ENCODE measurements at regions not wholly inside any gene's neighbourhood (a gene's known extent, or its start where the extent isn't known, plus 50 kb on each side); places are given as distances from the start of the nearest gene placed in this dataset.
"Not testable (repeated sequence)": the region's sequence is repeated elsewhere in the genome, so short reads cannot be mapped to it uniquely, and the experiment has no call there.

DNA sequence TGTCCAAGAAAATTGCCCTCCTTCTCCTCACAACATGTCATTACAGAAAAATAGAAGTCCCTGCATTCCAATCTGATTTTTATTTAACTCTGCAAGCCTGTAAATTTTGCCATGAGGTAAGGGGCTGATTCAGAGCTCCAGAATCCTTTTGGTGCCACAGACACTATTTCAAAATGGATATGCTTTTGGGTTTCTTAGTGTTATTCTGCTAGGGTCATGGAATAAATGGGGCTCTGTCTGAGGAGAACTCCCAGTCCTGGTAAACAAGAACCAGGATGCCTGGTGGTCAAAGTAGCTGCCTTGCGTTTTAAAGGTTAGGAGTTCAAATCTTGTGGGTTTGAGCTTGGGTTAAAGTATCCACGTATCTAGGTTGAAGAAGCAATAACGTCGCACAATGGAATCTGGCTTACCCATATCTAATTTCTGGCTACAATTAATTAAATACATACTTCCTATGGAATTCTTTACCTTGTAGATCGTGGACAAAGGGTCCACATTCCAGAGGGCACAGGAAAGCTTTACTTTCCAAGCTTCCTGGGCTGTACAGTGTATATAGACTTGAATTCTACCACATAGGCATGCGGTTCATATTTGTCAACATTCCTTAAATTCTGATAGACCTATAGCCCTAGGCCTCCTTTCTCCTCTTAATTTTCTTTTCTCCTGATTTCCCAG lies 98.0 kb upstream of the CDC42BPA start:
- DNase-seq (ENCODE audit: low read depth) = no peak

DNA sequence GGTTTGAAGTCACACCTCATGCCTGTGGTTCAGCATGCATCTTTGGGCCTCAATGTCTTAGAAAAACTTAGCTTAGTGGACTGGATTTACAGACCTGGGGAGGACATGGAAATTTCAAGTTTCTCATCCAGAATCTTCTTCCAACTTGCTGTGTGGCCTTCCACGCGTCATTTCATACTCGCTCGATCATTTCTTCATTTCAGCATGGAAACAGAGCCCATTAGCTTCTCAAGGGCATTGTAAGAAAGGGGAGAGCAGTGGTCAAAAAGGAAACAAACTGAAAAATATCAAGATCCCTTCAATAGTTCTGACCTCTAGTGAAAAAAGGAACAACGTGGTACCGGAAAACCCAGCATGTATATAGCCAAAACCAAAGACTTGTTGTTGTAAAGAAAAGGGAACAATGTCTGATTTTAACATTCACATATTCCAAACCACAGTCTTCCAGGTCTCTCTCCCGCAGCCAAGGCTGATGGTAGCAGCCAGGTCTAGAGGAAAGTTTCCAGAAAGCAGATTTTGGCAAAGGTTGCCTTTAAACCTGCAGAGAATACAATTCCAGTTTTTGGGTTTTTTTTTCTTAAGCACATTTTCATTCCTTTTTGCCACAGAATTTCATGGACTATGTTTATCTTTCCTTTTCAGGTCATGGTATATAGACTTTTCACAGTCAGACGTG lies 97.0 kb upstream of the CDC42BPA start:
- DNase-seq (ENCODE audit: low read depth) = no peak

DNA sequence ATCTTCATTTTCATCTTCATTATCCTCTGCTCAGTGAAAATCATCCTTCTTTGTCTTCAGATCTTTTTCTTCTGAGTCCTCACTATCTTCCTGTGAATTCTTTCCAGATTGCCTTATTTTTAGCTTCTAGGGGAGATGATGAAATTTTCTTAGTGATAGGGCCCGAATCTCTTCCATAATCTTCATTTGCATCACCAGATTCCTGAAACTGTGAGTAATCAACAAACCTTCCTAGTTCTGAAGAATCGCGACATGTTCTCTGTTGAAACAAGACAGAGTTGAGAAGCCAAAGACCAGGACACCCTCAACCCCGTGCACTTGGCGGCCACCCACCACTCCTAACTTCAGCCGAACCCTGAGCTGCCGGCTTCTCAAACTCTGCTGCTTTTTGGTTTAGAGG lies 92.8 kb upstream of the CDC42BPA start:
- DNase-seq (ENCODE audit: low read depth) = no peak

DNA sequence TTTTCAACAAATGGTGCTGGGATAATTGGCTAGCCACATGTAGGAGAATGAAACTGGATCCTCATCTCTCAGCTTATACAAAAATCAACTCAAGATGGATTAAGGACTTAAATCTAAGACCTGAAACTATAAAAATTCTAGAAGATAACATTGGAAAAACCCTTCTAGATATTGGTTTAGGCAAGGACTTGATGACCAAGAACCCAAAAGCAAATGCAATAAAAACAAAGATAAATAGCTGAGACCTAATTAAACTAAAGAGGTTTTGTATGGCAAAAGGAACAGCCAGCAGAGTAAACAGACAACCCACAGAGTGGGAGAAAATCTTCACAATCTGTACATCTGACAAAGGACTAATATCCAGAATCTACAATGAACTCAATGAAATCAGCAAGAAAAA lies 88.0 kb upstream of the CDC42BPA start:
- DNase-seq (ENCODE audit: low read depth) = not testable (repeated sequence)

DNA sequence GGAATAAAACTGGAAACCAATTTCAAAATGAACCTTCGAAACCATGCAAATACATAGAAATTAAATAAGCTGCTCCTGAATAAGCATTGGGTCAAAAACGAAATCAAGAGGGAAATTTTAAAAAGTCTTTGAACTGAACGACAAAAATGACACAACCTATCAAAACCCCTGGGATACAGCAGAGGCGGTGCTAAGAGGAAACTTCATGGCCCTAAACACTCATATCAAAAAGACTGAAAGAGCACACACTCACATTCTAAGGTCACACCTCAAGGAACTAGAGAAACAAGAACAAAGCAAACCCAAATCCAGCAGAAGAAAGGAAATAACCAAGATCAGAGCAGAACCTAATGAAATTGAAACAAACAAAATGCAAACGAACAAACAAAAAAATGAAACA lies 85.2 kb upstream of the CDC42BPA start:
- no peak for DNase-seq (ENCODE audit: low read depth)

DNA sequence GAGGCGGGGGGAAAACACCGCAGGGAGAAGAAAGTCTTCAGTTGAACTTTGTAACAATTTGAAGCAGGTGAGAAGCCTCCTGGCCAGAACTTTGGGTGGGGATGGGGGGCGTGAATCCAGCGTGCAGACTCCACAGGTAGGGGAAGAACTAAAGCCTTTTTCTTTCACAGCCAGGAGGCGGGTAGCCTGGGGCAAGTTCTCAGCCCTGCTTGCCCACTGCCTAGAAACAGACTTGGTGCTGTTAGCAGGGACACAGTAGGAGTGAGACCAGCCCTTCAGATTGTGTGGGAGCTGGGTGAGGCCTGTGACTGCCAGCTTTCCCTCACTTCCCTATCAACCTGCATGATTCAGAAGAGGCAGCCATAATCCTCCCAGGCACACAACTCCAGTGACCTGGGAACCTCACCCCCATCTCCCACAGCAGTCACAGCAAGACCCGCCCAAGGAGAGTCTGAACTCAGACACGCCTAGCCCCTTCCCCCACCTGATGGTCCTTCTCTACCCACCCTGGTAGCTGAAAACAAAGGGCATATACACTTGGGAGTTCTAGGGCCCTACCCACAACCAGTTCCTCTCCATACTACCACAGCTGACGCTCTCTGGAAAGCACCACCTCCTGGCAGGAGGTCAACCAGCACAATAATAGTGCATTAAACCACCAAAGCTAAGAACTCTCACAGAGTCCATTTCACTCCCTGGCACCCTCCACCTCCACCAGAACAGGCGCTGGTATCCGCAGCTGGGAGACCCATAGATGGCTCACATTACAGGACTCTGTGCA lies 83.5 kb upstream of the CDC42BPA start:
- DNase-seq (ENCODE audit: low read depth) = no peak

DNA sequence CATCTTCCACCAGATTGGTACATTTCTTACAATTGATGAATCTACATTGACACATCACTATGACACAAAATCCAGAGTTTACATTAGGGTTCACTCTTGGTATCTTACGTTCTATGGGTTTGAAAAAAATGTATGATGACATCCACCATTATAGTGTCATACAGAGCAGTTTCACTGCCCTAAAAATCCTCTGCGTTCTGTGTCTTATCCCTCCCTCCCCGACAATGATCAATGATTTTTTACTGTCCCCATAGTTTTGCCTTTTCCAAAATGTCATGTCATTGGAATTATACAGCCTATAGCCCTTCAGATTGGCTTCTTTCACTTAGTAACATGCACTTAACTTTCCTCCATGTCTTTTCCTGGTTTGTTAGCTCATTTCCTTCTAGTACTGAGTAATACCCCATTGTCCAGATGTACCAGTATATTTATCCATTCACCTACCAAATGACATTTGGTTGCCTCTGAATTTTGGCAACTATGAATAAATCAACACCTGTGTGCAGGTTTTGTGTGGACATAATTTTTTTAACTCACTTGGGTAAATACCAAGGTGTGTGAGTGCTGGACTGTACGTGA lies 80.9 kb upstream of the CDC42BPA start:
- no peak for DNase-seq (ENCODE audit: low read depth)

DNA sequence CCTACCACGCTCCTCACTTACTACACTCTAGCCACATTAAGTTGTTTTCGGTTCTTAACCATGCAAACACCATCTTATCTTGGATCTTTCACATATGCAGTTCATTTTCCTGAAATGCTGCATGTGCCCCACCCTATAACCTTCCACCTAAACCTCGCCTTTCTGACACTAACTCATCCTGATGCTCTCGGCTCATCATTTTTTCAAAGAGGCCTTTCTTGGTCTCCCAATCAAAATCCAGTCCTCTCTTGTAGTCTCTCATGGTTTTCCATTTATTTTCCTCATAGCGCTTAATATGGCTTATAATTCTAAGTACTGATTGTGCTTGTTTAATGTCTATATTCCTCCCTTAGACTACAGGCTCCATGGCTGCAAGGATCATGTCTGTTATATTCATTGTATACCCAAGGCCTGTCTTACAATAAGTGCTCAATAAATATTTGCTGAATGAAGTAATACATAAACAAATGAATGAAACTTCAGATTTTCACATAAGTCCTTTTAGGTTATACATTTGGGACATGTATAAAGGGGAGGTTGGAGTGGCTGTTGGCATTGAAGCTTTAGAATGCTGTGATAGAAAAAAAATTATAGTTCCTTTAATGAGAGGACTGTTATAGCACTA lies 79.2 kb upstream of the CDC42BPA start:
- DNase-seq (ENCODE audit: low read depth) = no peak

DNA sequence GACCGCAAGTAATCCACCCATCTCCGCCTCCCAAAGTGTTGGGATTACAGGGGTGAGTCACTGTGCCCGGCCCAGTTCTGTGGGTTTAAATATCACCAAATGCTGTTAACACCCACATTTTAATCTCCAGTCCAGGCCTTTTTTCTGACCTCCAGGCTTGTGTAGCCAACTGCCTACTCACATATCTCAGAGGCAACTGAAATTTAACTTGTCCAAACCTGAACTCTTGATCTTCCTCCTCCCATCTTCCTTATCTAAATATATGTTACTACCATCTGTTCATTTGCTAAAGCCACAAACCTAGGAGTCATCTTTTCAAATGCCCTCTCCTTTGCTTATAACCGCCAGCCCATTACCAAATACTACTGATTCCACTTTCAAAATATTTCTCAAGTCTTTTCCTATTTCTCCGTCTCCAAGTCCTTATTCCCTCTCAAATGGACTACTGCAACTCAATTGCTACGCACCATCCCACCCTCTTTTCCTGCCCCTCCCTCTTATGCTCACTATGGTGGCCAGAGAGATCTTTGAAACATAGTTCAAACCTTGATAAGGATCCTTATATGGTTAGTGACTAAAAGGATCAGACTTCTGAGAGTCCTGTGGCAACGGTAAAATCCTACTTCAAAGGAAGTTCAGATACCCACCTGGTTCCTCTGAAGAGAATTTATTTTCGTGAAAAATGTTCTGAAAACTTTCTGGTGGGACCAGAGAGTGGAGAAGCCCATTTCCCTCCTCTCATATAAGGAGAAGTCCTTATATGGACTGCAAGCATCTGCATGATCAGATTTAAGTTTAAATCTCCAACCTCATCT lies 78.5 kb upstream of the CDC42BPA start:
- peak; percentile 52 for DNase-seq (ENCODE audit: low read depth)

DNA sequence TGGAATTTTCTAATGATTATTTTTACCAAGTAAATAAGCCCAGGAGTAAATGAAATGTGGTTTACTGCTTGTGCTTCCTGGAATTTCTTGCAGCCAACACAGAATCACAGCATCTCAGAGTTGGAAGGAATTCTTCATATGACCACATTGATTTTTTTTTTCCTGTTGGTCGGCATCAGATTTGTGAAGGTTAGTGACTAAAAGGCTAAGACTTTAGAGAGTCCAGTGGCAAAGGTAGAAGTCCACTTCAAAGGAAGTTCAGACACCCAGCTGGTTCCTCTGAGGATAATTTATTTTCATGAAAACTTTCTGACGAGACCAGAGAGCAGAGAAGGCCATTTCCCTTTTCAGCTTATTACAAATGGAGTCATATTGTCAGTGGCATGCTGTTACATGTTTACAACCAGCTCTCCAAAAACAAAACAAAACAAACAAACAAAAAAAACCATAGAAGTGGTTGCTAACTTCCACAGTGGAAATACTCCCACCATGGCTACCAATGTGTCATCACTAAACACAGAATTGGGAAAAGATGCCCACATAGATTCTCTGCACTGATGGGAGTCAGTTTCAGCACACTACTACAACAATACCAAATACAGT lies 77.2 kb upstream of the CDC42BPA start:
- DNase-seq (ENCODE audit: low read depth) = peak; percentile 48

DNA sequence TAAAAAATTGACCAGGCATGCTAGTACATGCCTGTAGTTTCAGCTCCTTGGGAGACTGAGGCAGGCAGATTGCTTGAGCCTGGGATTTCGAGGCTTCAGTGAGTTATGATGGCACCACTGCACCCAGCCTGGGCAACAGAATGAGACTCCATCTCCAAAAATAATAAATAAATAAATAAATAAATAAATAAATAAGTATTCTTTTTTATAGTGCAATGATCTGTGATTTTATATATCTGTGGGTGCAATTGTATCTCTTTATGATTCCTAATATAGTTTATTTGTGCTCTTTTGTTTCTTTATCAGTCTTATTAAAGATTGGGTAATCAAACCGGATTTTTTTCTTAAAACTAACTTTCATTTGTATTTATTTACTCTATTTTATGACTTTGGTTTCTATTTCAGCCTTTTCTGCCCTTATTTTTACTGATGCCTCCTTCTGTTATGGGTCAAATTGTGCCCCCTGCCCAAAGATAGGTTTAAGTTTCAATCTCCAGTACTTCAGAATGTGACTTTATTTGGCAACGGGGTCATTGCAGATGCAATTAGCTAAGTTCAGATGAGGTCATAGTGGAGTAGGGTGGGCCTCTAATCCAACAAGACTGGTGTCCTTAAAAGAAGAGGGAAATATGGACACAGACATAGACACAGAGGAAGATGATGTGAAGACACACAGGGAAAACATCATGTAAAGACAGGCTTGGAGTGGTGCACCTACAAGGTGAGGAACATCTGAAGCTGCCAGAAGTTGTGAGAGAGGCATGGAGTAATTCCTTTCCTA lies 74.9 kb upstream of the CDC42BPA start:
- DNase-seq (ENCODE audit: low read depth) = no peak

DNA sequence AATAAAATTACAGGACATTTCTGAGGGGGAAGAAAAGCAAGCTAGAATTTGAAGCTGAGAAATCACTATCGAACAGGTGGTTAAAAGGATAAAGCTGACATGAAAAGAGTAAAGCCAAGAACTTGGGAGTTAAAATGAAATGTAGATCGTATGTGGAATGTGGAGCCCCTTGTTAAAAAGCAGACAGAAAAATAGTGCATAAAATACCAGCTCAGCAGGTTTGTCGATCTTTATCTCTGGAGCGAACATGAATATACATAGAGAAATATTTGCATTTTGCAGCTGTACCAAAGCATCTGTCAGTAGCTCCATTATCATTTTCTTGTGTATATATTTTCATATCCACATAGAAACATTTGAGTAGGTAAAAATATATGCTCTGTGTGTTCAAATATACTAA lies 73.6 kb upstream of the CDC42BPA start:
- no peak for DNase-seq (ENCODE audit: low read depth)

DNA sequence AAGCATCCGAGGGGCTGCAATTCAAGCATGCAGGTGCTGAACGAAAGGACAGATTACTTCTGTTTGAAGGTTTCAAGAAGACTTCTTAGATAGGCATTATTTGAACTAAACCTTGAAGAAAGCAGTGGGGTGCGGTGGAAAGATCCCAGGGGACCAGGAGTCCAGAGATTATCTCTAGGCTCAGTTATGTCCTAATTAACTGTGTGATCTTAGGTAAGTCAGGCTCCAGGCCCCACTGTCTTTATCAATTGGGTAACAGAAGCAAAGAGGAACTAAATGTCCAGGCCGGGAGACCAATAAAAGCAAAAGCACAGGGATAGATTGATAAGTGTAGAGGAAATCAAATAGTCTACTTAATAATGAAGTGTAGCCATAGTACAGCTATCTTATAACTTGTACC lies 72.9 kb upstream of the CDC42BPA start:
- no peak for DNase-seq (ENCODE audit: low read depth)

DNA sequence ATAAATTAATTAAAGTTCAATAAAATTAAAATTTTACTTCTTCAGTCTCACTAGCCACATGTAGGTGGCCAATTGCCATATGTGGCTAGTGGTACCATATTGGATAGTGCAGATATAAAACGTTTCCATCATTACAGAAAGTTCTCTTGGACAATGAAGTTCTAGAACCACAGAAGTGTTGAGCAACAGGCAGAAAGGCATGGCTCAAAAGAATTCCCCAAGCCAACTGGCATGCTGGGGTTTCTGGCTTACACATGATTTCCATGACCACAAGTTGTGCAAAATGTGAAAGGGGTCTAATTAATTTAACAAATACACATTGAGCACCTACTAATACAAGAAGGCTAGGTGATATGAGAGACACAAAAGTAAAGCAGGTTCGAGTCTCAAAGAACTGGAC lies 72.2 kb upstream of the CDC42BPA start:
- DNase-seq (ENCODE audit: low read depth) = peak; percentile 57

DNA sequence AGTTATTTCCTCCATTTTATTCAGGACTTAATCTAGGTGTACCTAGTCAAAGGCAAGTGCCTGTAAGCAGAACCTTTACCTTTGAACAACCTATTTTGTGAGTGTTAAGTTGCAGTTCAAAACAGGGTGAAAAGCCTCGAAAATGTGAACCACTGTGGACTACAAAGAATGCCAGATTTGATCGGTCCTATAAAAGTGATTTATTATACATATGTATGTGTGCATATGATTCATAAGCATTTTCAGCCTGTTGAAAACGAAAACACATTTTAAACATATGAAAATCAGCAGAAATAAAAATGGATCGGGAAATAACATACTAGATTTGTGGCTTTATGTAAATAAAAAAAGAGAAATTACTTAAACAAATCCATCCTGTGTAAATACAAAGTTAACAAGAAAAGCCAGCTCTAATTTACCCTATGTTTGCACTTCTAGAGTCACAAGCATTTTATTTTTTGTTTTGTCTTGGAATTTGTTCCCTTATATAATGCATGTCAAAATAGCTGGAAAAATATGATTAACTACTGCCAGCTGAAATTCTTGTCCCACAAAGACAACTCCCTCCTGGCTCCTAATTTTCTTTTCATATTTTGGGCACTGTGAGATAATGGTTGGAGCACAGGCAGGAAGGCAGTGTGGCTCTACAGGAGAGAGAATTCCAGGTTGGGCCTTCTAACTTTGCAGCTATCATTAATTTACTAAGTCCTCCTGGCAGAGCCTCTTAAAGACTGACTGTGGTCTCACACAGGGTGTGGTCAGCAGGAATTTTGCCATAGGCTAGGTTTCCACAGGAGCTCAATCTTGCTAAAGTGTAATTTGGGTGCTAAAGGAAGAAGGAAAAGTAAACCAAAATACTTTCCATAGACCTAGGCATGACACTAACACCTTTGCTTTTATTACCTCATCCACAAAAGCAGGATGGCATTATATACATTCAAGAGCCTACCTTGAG lies 70.2 kb upstream of the CDC42BPA start:
- peak; percentile 48 for DNase-seq (ENCODE audit: low read depth)

DNA sequence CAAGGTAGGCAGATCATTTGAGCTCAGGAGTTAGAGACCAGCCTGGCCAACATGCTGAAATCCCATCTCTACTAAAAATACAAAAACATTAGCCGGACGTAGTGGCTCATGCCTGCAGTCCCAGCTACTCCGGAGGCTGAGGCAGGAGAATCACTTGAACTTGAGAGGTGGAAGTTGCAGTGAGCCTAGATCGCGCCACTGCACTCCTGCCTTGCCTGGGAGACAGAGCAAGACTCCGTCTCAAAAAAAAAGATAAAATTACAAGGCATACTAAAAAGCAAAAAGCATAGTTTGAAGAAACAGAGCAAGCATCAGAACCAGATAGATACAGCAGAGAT lies 61.2 kb upstream of the CDC42BPA start:
- DNase-seq (ENCODE audit: low read depth) = no peak

DNA sequence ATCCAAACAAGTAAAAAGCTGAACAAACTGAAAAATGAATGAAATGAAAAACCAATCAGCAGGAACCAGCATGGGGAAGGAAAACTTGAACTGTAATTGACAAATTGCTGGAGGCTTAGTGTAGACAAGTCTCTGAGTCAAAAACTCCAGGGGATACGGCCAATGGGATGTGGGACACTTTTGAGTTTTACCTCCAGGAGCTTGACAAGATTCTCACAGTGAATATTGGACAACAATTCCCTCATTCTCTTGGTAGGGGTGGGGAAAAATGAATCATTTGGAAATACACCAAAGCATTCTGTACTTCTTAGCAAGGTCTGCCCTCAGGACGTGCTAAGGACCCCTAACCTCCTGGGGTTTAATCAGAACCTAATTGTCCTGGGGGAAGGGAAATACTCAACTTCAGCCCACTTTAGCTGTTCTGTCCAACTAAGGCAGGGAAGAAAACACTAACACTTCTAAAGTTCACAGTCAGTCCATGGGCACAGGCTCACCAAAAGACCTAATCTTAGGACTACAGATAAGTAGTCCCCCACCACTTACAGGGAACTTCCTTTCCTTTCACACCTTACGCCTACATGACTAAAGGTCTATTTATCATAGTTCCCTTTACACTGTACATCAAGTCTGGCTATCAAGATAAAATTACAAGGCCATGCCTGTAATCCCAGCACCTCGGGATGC lies 60.7 kb upstream of the CDC42BPA start:
- DNase-seq (ENCODE audit: low read depth) = no peak

DNA sequence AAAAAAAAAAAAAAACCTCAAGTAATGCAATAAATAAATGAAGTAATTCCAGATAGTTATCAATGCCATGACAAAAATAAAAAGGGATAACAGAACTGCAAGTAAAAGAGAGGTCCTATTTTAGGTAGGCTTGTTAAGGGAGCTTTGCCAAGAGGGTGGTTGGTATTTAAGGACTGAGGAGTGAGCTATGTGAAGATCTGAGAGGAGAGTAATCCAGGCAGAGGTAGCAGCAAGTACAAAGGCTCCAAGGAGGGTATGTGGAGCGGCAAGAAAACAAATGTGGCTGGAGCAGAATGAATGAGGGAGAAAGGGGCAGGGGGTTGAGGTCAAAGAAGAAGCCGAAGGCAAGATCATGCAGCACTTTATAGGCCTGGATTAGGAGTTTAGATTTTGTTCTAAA lies 59.9 kb upstream of the CDC42BPA start:
- DNase-seq (ENCODE audit: low read depth) = peak; percentile 44
